Astrocyte of the spinal cord (primary cell): ENCODE measurements at regions not wholly inside any gene's neighbourhood (a gene's known extent, or its start where the extent isn't known, plus 50 kb on each side); places are given as distances from the start of the nearest gene placed in this dataset.
"Not testable (repeated sequence)": the region's sequence is repeated elsewhere in the genome, so short reads cannot be mapped to it uniquely, and the experiment has no call there.

ENCODE experiments used
- DNase-seq: peaks from one replicate; pipeline ENCODE4 v3.0.0; 2011; ENCODE audit warnings: low read depth, low spot score
- H3K4me3 ChIP-seq: 2 replicates; pipeline ENCODE4 v1.5.1; 2011; ENCODE audit warnings: low read depth, mild to moderate bottlenecking, low read length, moderate library complexity
- in situ Hi-C: cut with HindIII; loops from 2 replicates; pipeline ENCODE4 v1.10.0; 2017; ENCODE audit warnings: low sequenced_read_pairs
- TF ChIP-seq, protein P1 (sequence below): IDR thresholded peaks from 2 replicates; pipeline ENCODE4 v1.5.1; 2012; ENCODE audit warnings: low read depth, mild to moderate bottlenecking, low read length, inconsistent platforms

- DNase-seq, result no peak
- in situ Hi-C loops, result no loop called here
Observed at GRCh38 chr7:54292171-54292925, 249.8 kb upstream of the VSTM2A start.

DNA sequence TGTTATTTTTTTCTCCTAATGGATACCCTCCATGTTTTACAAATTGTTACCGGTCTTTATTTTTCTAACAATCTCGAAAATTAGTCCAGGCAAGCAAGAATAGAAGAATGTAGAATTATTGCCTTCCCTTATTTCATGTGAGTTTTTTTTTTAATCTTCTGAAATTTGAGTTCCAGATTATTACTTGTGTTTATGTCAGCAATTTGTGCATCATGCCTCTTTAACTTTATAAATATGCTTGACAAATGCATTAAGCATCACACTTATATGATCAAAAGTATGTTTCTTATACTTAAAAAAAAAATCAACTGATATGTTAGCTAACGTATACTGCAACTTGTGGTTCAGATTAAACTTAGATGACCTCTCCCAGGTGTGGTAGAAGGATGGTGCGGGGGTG is 242.7 kb upstream of the VSTM2A start:
- in situ Hi-C loops, result no loop called here

More at GRCh38 chr7:54292171-54292925, 249.8 kb upstream of the VSTM2A start:
- TF ChIP-seq, protein P1, sequence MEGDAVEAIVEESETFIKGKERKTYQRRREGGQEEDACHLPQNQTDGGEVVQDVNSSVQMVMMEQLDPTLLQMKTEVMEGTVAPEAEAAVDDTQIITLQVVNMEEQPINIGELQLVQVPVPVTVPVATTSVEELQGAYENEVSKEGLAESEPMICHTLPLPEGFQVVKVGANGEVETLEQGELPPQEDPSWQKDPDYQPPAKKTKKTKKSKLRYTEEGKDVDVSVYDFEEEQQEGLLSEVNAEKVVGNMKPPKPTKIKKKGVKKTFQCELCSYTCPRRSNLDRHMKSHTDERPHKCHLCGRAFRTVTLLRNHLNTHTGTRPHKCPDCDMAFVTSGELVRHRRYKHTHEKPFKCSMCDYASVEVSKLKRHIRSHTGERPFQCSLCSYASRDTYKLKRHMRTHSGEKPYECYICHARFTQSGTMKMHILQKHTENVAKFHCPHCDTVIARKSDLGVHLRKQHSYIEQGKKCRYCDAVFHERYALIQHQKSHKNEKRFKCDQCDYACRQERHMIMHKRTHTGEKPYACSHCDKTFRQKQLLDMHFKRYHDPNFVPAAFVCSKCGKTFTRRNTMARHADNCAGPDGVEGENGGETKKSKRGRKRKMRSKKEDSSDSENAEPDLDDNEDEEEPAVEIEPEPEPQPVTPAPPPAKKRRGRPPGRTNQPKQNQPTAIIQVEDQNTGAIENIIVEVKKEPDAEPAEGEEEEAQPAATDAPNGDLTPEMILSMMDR, result no peak
- H3K4me3 ChIP-seq, result no peak overlapping the region

GRCh38 chr7:54315955-54316354 is 226.2 kb upstream of the VSTM2A start:
- DNase-seq, H3K4me3 ChIP-seq, in situ Hi-C loops: not testable (repeated sequence)

More for the DNA sequence above, 242.7 kb upstream of the VSTM2A start:
- H3K4me3 ChIP-seq, result no peak overlapping the region
- TF ChIP-seq, protein P1, result no peak
- DNase-seq, result no peak

DNA sequence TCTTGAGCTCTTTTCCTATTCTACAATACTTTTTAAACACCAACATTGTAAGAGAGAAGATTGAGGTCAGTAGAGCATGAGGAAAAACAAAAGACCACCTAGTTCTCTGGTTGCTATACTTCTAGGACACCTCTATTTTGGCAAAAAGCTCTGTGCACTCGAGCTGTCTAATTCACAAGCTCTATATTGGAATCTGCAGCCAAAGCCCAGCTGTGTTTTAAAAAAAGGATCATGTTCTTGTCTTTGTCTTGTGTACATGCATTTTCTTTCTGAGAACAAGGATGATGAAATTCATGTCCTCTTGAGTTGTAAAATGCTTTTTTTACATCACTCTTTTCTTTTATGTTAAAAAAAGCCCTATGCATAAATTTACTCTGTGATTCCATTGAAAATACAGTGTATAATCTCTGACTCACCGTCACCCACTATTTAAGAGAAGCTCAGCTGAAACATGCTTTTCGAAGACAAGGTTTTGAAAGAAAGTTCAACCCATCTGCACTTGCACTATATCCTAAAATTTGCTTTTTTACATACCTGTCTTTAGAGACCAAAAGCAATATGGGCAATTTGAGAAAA is 215.5 kb upstream of the VSTM2A start:
- H3K4me3 ChIP-seq, result no peak overlapping the region
- in situ Hi-C loops, result no loop called here
- TF ChIP-seq, protein P1, result no peak
- no peak for DNase-seq

DNA sequence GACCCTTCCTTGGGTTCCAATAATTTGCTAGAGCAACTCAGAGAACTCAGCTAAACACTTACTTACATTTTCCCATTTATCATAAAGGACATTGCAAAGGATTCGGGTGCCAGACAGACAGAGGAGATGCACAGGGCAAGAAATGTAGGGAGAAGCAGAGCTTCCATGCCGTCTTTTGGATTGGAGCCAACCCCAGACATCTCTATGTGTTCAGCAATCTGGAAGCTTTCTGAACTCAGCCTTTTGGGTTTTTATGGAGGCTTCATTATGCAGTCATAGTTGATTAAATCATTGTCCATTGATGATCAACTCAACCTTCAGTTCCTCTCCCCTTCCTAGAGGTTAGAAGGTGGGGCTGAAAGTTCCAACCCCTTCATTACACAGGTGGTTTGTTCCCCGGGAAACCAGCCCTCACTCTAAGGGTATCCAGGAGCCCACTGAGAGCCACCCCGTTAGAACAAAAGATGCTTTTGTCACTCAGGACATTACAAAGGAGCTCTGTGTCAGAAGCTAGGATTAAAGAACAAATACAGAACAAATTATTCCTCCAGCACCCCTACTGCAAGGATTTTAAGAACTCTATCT is 211.9 kb upstream of the VSTM2A start:
- in situ Hi-C loops, result no loop called here
- H3K4me3 ChIP-seq, result no peak overlapping the region
- DNase-seq, result no peak
- TF ChIP-seq, protein P1, result no peak

- in situ Hi-C loops, result no loop called here
- H3K4me3 ChIP-seq, result no peak overlapping the region
- TF ChIP-seq, protein P1, result no peak
- DNase-seq, result no peak
Observed at GRCh38 chr7:54331311-54331710, 210.9 kb upstream of the VSTM2A start.

GRCh38 chr7:54332301-54332700 is 209.9 kb upstream of the VSTM2A start:
- in situ Hi-C loops, result no loop called here
- no peak overlapping the region for H3K4me3 ChIP-seq
- no peak for DNase-seq
- TF ChIP-seq, protein P1, result no peak
